NCI-H82 treated with DMSO at 0.1 percent for 48 hours (cell line): ENCODE measurements at regions not wholly inside any gene's neighbourhood (a gene's known extent, or its start where the extent isn't known, plus 50 kb on each side); places are given as distances from the start of the nearest gene placed in this dataset.

Experiments used
- DNase-seq: peaks from one replicate; lab custom pipeline; 2025; ENCODE audit not compliant: unreplicated experiment; lab: John Stamatoyannopoulos, UW

DNA sequence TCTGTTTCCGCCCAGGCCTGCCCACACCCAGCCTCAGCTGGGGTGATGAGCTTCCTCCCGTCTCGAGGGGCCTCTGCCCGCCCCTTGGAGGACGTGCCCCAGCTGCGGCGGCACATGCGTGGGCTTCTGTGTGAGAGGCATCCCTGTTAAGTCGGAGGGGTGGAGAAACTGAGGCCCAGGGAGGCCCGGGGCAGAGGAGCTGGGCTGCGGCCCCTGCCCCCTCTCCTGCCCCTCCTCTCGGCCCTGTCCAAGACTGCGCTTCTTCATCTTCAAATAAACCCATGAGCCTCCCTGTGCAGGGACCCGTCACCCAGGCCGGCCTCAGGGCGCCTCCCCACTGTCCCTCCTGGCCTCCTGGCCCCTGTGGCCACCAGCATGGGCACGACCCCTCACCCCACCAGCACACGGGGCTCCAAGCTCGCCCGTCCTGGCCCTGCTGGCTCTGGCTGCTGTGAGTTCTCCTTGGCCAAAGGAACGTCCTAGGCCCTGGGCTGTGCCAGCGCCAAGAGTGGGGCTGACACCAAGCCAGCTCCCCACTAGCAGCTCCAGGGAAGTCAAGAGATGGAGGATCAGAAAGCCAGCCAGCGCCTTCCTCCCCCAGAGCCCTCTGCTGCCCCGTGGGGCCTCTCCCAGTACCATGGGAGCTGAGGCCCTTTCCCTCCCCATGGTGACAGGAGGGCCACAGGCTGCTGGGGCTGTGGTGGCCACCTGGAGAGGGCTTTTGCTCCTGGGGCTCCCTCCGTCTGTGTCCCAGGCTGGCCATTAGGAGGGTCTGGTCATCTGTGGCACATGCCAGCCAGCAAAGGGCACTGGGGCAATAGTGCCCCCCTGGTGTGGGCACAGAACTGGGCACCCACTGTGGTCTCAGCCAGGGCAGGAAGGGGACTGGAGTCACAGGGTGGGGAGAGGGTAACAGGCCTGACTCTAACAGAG lies 180.4 kb downstream of the KIF26A start:
- no peak for DNase-seq

DNA sequence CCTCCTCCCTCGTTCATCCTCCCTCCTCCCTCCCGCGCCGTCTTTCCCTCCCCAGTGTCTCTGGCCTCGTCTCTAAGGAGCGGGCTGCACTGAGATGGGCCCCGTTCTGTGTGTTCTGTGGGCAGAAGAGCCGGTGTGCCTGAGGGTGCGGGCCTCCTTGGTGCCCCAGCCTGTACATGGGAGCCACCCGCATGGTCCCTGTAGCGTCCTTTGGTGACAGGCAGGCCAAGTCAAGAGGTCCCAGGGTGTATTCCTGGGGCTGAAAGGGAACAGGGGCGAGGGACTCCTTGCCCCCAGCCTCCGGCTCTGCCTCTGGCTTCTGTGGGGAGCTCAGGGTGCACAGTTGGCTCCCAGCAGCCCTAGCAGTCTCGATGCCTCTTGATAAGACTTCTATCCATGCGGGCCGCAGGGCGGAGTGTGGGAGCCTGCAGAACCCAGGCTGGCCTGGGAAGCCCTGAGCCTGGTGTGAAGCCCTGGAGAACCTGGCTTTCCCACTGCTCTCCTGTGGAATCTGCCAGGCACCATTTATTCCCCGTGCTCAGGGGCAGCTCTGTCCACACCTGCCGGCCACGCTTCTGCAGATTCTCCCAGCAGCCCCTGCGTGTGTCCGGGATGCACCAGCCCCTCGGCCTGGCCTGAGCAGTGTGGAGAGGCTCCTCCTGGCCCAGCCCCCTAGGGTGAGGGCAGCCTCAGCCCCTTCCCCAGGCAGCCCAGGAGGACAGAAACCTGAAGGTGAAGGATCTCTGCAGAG lies 181.3 kb downstream of the KIF26A start:
- DNase-seq, result no peak

GRCh38 chr14:104320611-104321086 lies 182.3 kb downstream of the KIF26A start:
- DNase-seq, result no peak

- no peak for DNase-seq
Observed at GRCh38 chr14:104321088-104321801, 182.9 kb downstream of the KIF26A start.

DNA sequence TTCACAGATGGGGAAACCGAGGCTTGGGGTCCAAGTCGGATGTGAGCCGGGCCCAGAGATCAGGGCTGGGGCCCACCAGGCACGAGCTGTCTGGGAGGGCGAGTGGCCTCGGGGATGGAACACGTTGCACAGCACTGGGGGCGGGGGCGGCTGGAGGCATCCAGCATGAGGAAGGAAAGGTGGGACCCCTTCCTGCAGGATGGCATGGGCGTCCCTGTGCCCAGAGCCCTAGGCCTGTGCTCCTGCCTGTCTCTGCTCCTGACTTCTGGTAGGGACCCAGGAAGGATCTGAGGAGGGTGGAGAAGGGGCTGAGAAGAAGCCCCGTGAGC lies 183.4 kb downstream of the KIF26A start:
- no peak for DNase-seq

GRCh38 chr14:104322531-104323366 lies 184.4 kb downstream of the KIF26A start:
- no peak for DNase-seq

GRCh38 chr14:104323551-104324175 lies 185.3 kb downstream of the KIF26A start:
- no peak for DNase-seq

- DNase-seq, result no peak
Observed at GRCh38 chr14:104326848-104327247, 188.5 kb downstream of the KIF26A start.

GRCh38 chr14:104328607-104329006 lies 190.2 kb downstream of the KIF26A start:
- DNase-seq, result no peak

- no peak for DNase-seq
Observed at GRCh38 chr14:104329793-104330192, 191.4 kb downstream of the KIF26A start.

DNA sequence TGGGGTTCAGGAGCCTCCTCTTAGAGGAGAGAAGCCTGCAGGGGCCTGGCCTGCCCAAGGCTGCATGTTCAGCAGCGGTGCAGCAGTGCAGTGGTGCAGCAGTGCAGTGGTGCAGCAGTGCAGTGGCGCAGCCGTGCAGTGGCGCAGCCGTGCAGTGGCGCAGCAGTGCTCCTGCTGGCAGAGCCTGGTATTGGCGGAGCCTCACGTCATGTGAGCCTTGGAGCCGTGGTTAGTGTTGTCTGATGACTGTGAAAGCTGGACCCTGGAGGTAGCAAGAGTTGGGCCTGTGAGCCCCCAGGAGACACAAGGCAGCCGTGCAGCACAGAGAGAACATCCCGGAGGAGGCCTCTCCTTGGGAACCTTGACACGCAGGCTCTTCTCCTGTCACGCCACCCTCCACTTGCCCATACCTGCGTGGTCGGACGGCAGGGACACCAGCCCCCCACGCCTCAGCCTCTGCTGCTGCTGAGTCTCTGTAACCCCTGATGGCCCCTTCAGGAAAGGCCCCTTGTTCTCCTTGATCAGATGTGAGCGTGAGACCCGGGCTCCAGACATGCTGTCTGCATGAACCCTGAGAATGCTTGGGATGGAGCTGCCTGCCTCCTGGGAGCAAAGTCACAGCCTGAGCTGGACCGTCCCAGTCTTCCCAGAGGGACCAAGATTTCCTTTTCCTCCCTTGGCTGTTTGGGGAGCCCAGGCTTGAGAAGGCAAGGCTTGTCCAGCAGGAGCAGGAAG lies 193.7 kb downstream of the KIF26A start:
- no peak for DNase-seq

GRCh38 chr14:104332634-104333270 lies 194.4 kb downstream of the KIF26A start:
- DNase-seq, result no peak

DNA sequence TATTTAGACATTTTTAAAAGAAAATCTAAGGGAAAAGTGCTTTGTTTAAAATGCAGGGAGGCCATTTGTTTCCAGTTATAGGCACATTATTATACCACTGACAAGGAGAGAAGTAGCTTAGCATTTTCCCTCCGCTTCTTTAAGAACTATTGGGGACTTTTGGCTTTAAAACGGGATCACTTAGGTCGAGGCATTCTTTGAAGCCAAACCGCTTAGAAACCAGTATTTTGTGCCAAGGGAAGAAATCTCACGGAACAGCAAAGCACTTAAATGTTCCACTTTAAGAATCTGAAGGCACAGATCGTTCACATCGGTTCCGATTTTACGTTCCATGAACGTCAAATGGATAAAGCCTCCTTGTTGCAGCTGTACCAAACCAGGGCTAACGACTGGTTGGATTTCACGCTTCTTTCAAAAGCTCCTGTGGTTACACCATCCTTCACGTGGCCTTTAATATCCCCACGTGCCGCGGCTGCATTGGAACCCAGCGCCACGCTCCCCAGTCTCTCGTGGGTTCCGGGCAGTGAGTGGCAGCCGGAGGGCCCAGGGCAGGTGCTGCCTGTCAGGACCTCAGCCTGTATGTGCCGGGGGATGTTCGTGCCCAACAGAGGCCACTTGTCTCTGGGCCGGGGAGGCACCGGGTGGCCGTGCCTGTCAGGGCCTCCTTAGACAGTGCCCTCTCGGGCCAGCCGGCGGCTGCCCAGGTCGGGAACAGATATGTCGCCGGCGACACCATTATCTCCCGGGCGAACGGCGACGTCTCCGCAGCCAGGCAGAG lies 195.4 kb downstream of the KIF26A start:
- DNase-seq, result no peak

- DNase-seq, result no peak
Observed at GRCh38 chr14:104334424-104335161, 196.2 kb downstream of the KIF26A start.

DNA sequence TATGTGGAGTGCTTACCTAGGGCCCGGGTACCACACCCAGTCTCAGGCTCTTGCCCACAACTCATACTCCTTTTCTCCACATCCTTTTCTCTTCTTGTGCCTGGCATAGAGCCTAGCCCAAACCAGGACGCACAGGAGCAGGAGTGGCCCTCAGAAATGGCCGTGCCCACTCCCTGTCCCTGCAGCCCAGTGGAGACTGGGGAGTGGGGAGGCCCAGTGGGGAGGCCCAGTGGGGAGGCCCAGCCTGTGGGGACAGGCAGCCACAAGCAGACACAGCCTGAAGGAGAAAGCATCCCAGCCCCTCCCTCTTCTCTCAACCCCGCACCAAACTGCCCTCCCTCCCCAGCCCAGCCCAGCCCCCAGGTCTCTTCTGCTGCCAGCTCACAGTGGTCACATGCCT lies 196.8 kb downstream of the KIF26A start:
- DNase-seq, result no peak

DNA sequence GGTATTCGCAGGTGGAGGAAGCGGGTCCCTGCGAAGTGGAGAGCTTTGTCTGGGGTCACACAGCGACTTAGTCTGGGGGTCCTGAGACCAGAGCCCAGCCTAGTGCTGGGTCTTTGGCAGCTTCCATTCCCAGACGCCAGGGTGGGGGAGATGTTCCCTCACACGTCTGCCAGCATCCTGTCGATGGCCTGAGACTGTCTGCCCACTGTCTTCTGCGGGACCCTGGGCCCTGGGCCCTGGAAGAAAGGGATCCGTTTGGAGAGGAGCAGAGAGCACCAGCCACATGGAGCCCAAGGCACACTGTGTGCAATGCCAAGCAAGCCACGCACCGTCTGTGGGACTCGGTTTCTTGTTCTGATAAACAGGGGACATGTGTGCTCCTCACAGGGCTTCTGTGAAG lies 197.2 kb downstream of the KIF26A start:
- DNase-seq, result no peak

DNA sequence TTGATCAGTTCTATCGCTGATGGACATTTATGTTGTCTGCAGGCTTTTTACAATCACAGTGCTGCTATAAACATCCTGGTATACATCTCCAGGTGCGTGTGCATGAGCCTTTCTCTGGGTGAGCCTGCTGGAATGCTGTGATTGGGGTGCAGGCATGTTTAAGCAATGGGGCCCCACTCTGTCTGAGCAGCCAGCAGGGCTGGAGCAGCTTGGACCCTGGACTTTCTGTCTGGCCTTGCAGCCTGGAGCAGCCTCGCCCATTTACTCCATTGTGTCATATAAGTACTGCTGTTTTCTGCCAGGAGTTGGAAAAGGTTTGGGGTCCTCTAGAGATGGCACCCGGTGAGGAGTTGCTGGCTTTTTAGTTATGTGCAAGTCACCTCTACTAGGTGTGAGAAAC lies 199.0 kb downstream of the KIF26A start:
- no peak for DNase-seq

GRCh38 chr14:104339361-104339760 lies 201.0 kb downstream of the KIF26A start:
- DNase-seq, result no peak
